ENCODE measurements at regions not wholly inside any gene's neighbourhood (a gene's known extent, or its start where the extent isn't known, plus 50 kb on each side); places are given as distances from the start of the nearest gene placed in this dataset.

DNA sequence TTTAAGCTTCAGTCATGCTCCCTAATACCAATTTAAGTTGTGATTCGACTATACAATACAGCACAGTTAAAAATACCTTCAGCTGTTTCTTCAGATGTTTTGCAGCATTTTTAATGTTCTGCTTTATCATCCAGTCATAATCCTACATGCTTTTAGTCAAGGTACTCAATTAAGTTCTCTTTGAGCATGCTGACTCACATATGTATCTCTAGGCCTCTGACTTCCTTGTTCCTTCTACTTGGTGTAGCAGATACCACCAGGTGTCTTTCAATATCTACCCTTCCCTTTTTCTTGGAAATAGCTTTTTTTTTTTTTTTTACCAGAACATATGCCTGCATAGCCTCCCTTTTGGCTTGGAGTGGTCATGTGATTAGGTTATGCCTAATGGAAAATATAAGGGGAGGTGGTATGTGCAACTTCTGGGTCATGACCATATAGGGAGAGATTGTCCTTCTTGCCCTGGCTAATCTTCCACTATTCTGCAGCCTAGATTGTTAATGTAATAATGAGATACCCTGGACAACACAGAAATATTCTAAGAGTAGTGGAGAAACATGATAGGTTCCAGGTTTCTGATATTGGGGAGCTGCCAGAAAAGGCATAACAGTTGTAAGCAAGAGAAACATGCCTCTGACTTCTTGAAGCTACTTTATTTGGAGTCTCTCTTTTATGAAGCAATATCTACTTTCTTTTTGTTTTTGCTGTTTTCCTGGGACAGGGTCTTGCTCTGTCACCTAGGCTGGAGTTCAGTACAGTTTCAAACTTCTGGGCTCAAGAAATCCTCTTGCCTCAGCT lies 737.2 kb upstream of the SLIT2 start:
- TF ChIP-seq, protein P1, sequence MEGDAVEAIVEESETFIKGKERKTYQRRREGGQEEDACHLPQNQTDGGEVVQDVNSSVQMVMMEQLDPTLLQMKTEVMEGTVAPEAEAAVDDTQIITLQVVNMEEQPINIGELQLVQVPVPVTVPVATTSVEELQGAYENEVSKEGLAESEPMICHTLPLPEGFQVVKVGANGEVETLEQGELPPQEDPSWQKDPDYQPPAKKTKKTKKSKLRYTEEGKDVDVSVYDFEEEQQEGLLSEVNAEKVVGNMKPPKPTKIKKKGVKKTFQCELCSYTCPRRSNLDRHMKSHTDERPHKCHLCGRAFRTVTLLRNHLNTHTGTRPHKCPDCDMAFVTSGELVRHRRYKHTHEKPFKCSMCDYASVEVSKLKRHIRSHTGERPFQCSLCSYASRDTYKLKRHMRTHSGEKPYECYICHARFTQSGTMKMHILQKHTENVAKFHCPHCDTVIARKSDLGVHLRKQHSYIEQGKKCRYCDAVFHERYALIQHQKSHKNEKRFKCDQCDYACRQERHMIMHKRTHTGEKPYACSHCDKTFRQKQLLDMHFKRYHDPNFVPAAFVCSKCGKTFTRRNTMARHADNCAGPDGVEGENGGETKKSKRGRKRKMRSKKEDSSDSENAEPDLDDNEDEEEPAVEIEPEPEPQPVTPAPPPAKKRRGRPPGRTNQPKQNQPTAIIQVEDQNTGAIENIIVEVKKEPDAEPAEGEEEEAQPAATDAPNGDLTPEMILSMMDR (IDR thresholded peaks at IDR 0.05; ENCODE audit: control insufficient read depth, insufficient read depth, low read depth, low read length, missing control alignments): no peak
- no peak for DNase-seq (ENCODE audit: low read depth)
- H3K4me3 ChIP-seq (ENCODE audit: control insufficient read depth, low read depth, low read length): no peak overlapping the region

DNA sequence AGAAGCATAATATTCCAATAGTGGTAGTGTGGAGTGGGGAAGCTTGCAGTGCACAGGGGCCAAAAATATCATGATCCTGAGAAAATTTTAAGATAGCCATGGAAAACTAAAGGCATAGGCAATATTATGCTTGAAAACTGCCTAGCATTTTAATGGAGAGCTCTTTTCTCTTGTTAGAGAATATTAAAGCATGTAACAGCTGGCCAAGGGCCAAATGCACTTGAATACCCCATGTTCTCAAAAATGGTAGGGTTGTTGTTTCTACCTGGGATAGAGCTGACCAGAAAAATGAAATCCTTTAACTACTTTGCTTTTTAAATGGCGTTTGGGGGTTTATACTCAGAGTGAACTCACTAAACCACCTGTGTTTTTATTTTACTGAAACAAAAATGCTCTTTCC lies 739.6 kb upstream of the SLIT2 start:
- TF ChIP-seq, protein P1 (IDR thresholded peaks at IDR 0.05; ENCODE audit: control insufficient read depth, insufficient read depth, low read depth, low read length, missing control alignments): no peak
- H3K4me3 ChIP-seq (ENCODE audit: control insufficient read depth, low read depth, low read length): no peak overlapping the region
- DNase-seq (ENCODE audit: low read depth): no peak

DNA sequence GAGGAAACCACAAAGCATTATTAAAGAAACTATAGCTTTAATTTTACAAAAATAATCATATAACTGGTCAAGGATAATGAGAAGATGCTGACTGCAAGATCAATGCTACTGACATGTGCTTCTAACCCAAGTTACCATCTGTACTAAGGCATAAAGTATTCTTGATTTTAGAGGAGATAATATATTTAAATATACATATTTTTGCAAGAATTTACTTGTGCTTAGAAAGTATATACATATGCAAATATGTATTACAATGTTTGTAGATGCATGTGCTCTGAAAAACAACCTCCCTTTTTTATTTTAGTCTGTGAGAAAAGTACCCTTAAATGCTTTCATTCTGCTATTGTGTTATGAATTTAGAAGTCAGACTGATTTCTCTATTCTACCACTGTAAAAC lies 740.7 kb upstream of the SLIT2 start:
- TF ChIP-seq, protein P1 (IDR thresholded peaks at IDR 0.05; ENCODE audit: control insufficient read depth, insufficient read depth, low read depth, low read length, missing control alignments): no peak
- DNase-seq (ENCODE audit: low read depth): no peak
- H3K4me3 ChIP-seq (ENCODE audit: control insufficient read depth, low read depth, low read length): no peak overlapping the region

DNA sequence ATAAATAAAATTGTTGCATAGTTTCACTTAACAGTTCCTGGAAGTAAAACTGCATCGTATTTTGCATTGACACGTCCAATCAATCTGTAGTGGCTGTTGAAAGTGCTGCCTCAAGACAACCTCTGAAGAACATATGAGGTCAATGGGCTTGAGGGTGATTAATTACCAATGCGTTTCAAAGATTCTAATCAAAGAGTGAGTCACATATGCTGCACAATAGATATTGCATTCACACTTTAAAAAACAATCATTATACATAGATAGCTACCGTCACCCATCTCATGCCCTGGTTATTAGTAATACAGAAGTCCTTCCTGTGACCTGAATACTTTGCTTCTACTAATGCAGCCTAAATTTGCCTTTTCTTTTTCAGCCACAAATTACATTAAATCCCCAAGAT lies 743.3 kb upstream of the SLIT2 start:
- no peak for DNase-seq (ENCODE audit: low read depth)
- TF ChIP-seq, protein P1 (IDR thresholded peaks at IDR 0.05; ENCODE audit: control insufficient read depth, insufficient read depth, low read depth, low read length, missing control alignments): no peak
- H3K4me3 ChIP-seq (ENCODE audit: control insufficient read depth, low read depth, low read length): no peak overlapping the region

DNA sequence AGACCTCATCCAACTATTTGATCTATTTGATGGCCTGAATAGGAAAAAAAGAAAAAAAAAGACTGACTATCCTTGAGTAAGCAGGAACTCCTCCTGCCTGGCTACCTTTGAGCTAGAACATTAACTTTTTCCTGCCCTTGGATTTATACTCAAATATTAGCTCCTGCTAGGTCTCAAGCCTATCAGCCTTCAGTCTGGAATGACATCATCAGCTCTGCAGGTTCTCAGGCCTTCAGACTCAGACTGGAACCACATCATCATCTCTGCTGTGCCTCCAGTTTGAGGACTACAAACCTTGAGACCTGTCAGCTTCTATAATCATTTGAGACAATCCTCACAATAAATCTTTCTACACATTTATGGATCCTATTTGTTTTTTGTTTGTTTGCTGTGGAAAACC lies 754.0 kb upstream of the SLIT2 start:
- no peak for DNase-seq (ENCODE audit: low read depth)
- H3K4me3 ChIP-seq (ENCODE audit: control insufficient read depth, low read depth, low read length): no peak overlapping the region
- TF ChIP-seq, protein P1 (IDR thresholded peaks at IDR 0.05; ENCODE audit: control insufficient read depth, insufficient read depth, low read depth, low read length, missing control alignments): no peak

- H3K4me3 ChIP-seq (ENCODE audit: control insufficient read depth, low read depth, low read length): no peak overlapping the region
- no peak for DNase-seq (ENCODE audit: low read depth)
- TF ChIP-seq, protein P1 (IDR thresholded peaks at IDR 0.05; ENCODE audit: control insufficient read depth, insufficient read depth, low read depth, low read length, missing control alignments): no peak
Measured at GRCh38 chr4:19496756-19497155, 754.9 kb upstream of the SLIT2 start.
